ENCODE measurements at regions not wholly inside any gene's neighbourhood (a gene's known extent, or its start where the extent isn't known, plus 50 kb on each side); places are given as distances from the start of the nearest gene placed in this dataset.
"Not testable (repeated sequence)": the region's sequence is repeated elsewhere in the genome, so short reads cannot be mapped to it uniquely, and the experiment has no call there.

- DNase-seq (ENCODE audit: low spot score) = no peak
- TF ChIP-seq CTCF (IDR thresholded peaks at IDR 0.05; ENCODE audit: extremely low read depth, missing control alignments) = no peak
These were observed 177.8 kb upstream of the C14orf180 start for GRCh38 chr14:104401785-104402184.

- not testable (repeated sequence) for DNase-seq (ENCODE audit: low spot score)
These were observed 177.3 kb upstream of the C14orf180 start for GRCh38 chr14:104402303-104402702.

- no peak for TF ChIP-seq CTCF (IDR thresholded peaks at IDR 0.05; ENCODE audit: extremely low read depth, missing control alignments)
- DNase-seq (ENCODE audit: low spot score) = no peak
These were observed 175.9 kb upstream of the C14orf180 start for GRCh38 chr14:104403421-104404220.

- no peak for DNase-seq (ENCODE audit: low spot score)
- TF ChIP-seq CTCF (IDR thresholded peaks at IDR 0.05; ENCODE audit: extremely low read depth, missing control alignments) = no peak
These were observed 174.6 kb upstream of the C14orf180 start for GRCh38 chr14:104404922-104405321.

- DNase-seq (ENCODE audit: low spot score) = no peak
- TF ChIP-seq CTCF (IDR thresholded peaks at IDR 0.05; ENCODE audit: extremely low read depth, missing control alignments) = no peak
These were observed 174.0 kb upstream of the C14orf180 start for GRCh38 chr14:104405360-104406226.

GRCh38 chr14:104406831-104407230, 172.7 kb upstream of the C14orf180 start:
- no peak for DNase-seq (ENCODE audit: low spot score)
- no peak for TF ChIP-seq CTCF (IDR thresholded peaks at IDR 0.05; ENCODE audit: extremely low read depth, missing control alignments)

GRCh38 chr14:104416383-104416782, 163.2 kb upstream of the C14orf180 start:
- DNase-seq (ENCODE audit: low spot score) = no peak
- no peak for TF ChIP-seq CTCF (IDR thresholded peaks at IDR 0.05; ENCODE audit: extremely low read depth, missing control alignments)

Measured in GM20000 (cell line).